GM23338 (cell line): ENCODE measurements at regions not wholly inside any gene's neighbourhood (a gene's known extent, or its start where the extent isn't known, plus 50 kb on each side); places are given as distances from the start of the nearest gene placed in this dataset.

ENCODE experiments used
- CTCF ChIP-seq, 2 experiments: fragments of 200-600 bp in 1 of 2; sonication (generic) in 1 of 2; conservative IDR thresholded peaks; 2 replicates each; pipeline versions ENCODE4 v1.5.1 to v1.6.1; 2016 to 2017; ENCODE audit warnings: antibody characterized with exemption in 2 of 2, low read depth in 2 of 2, mild to moderate bottlenecking in 2 of 2, moderate library complexity in 1 of 2
- EZH2phosphoT487 ChIP-seq: fragments of 200-600 bp; sonication (generic); IDR thresholded peaks from one replicate; pipeline ENCODE4 v1.8.1; 2018; ENCODE audit warnings: antibody characterized with exemption; ENCODE audit not compliant: unreplicated experiment
- POLR2AphosphoS5 ChIP-seq: IDR thresholded peaks from 2 replicates; pipeline ENCODE4 v1.6.1; 2016; ENCODE audit warnings: antibody characterized with exemption, low read depth
- REST ChIP-seq: IDR thresholded peaks from one replicate; pipeline ENCODE4 v1.6.1; 2018; ENCODE audit warnings: antibody characterized with exemption; ENCODE audit not compliant: unreplicated experiment

- TF ChIP-seq CTCF (conservative IDR thresholded peaks at IDR 0.05; ENCODE audit: low read depth in 2 of 2) (no peak), REST (no peak), POLR2AphosphoS5 (no peak), EZH2phosphoT487 (no peak)
Observed at GRCh38 chr2:8448824-8449556, 232.9 kb upstream of the ID2 start.
